Uterus (tissue), 3 donors: ENCODE measurements at regions not wholly inside any gene's neighbourhood (a gene's known extent, or its start where the extent isn't known, plus 50 kb on each side); places are given as distances from the start of the nearest gene placed in this dataset.

ENCODE experiments used
- DNase-seq, 2 donors: peaks; one replicate each; pipeline ENCODE4 v3.0.0-alpha.2; 2019 to 2020
- H3K27ac ChIP-seq, 2 donors: fragments of 200-600 bp; sonication (generic); 1 replicate in 1 of 2; 2 replicates in 1 of 2; pipeline ENCODE4 v1.5.1; 2016 to 2018
- H3K27me3 ChIP-seq, 2 donors: fragments of 200-600 bp; sonication (generic); one replicate each; pipeline ENCODE4 v1.5.1; 2018 to 2019; ENCODE audit warnings: control low read depth in 1 of 2
- H3K36me3 ChIP-seq, 2 donors: fragments of 200-600 bp; sonication (generic); one replicate each; pipeline ENCODE4 v1.5.1; 2019; ENCODE audit warnings: control low read depth in 1 of 2
- H3K4me1 ChIP-seq, 2 donors: fragments of 200-600 bp; sonication (generic); one replicate each; pipeline ENCODE4 v1.5.1; 2018 to 2019; ENCODE audit warnings: control low read depth in 1 of 2
- H3K4me3 ChIP-seq, 2 donors: fragments of 200-600 bp; sonication (generic); 1 replicate in 1 of 2; 2 replicates in 1 of 2; pipeline ENCODE4 v1.5.1; 2018 to 2019; ENCODE audit warnings: mild to moderate bottlenecking in 1 of 2
- H3K9me3 ChIP-seq, 2 donors: fragments of 200-600 bp; sonication (generic); one replicate each; pipeline ENCODE4 v1.5.1; 2019; ENCODE audit warnings: control low read depth in 1 of 2
- POLR2A ChIP-seq, 2 donors: fragments of 450-650 bp; IDR thresholded peaks; one replicate each; pipeline ENCODE4 v1.6.1; 2016; ENCODE audit warnings: antibody characterized with exemption in 2 of 2, mild to moderate bottlenecking in 1 of 2, moderate library complexity in 1 of 2
- intact Hi-C: fragments of 100-400 bp; cut with DNase I; formaldehyde crosslinking; loops from one replicate; pipeline ENCODE4 v1.15.1; 2023; ENCODE audit warnings: low total_unique reads
- TF ChIP-seq, protein P1 (sequence below), 4 experiments: fragments of 200-600 bp in 2 of 4; fragments of 450-650 bp in 2 of 4; sonication (generic) in 2 of 4; IDR thresholded peaks; one replicate each; pipeline ENCODE4 v1.5.1; 2016 to 2019; ENCODE audit warnings: antibody characterized with exemption in 4 of 4, mild to moderate bottlenecking in 2 of 4, moderate library complexity in 1 of 4
- donor health status: DM: yes; HTN: yes; CAD: no.

DNA sequence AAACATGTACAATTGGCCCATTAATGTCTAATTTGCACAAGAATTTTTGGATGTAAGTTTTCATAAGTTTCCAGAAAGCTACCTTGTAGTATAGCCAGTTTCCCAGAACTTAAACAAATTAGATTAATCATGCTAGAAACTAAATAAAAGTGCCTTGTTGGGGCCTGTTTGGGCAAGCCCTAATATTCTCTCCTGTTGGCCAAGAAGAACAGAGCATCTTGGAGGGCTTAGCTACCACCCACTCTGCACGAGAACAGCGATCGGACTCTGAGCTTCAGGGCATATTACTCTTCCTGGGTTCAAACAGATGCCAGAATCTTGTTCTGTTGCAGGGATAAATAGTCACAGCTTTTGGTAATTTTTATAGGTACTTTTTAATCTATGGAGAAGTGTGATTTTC lies 88.2 kb downstream of the GAS1 start:
- H3K4me3 ChIP-seq = no peak overlapping the region
- peaks cover 0 to 9% of the 10 kb centered on the region in 2 donors for H3K4me1 ChIP-seq
- intact Hi-C loops = no loop called here
- DNase-seq = no peak
- H3K9me3 ChIP-seq = no peaks in the 10 kb centered on the region
- TF ChIP-seq, protein P1, sequence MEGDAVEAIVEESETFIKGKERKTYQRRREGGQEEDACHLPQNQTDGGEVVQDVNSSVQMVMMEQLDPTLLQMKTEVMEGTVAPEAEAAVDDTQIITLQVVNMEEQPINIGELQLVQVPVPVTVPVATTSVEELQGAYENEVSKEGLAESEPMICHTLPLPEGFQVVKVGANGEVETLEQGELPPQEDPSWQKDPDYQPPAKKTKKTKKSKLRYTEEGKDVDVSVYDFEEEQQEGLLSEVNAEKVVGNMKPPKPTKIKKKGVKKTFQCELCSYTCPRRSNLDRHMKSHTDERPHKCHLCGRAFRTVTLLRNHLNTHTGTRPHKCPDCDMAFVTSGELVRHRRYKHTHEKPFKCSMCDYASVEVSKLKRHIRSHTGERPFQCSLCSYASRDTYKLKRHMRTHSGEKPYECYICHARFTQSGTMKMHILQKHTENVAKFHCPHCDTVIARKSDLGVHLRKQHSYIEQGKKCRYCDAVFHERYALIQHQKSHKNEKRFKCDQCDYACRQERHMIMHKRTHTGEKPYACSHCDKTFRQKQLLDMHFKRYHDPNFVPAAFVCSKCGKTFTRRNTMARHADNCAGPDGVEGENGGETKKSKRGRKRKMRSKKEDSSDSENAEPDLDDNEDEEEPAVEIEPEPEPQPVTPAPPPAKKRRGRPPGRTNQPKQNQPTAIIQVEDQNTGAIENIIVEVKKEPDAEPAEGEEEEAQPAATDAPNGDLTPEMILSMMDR (IDR thresholded peaks at IDR 0.05) = no peak
- TF ChIP-seq POLR2A (IDR thresholded peaks at IDR 0.05) = no peak
- no peaks in the 10 kb centered on the region for H3K36me3 ChIP-seq
- H3K27ac ChIP-seq = no peak overlapping the region
- H3K27me3 ChIP-seq = no peaks in the 10 kb centered on the region

GRCh38 chr9:86858009-86858408 lies 89.3 kb downstream of the GAS1 start:
- Histone ChIP-seq H3K36me3 (no peaks in the 10 kb centered on the region), H3K27ac (no peak overlapping the region), H3K9me3 (no peaks in the 10 kb centered on the region), H3K27me3 (no peaks in the 10 kb centered on the region), H3K4me3 (no peak overlapping the region), H3K4me1 (peaks cover 0 to 9% of the 10 kb centered on the region in 2 donors)
- no peak for DNase-seq
- TF ChIP-seq, protein P1 (IDR thresholded peaks at IDR 0.05) = no peak
- TF ChIP-seq POLR2A (IDR thresholded peaks at IDR 0.05) = no peak
- intact Hi-C loops = no loop called here

DNA sequence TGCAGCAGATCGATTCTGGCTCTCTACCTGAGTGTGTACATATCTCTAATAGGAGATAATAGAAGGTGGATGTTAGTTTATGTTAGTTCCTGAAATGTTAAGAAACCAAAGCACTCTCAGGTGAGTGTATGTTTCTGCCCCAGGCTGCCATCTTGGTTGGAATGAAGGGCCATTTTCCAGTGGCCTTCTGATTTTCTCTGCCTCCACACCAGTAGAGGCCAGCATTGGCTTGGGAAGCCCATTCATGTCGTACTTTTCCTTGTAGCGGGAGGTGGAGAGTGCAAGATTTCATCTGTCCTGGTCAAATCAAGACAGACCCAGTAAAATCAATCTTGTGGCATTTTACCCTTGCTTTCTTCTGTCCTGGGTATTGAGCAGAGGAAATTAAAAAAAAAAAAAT lies 91.0 kb downstream of the GAS1 start:
- no peak overlapping the region for H3K4me3 ChIP-seq
- intact Hi-C loops = no loop called here
- H3K27ac ChIP-seq = no peak overlapping the region
- no peaks in the 10 kb centered on the region for H3K36me3 ChIP-seq
- DNase-seq = no peak
- TF ChIP-seq, protein P1 (IDR thresholded peaks at IDR 0.05) = no peak
- TF ChIP-seq POLR2A (IDR thresholded peaks at IDR 0.05) = no peak
- H3K9me3 ChIP-seq = no peaks in the 10 kb centered on the region
- H3K27me3 ChIP-seq = no peaks in the 10 kb centered on the region
- H3K4me1 ChIP-seq = peaks cover 0 to 9% of the 10 kb centered on the region in 2 donors

DNA sequence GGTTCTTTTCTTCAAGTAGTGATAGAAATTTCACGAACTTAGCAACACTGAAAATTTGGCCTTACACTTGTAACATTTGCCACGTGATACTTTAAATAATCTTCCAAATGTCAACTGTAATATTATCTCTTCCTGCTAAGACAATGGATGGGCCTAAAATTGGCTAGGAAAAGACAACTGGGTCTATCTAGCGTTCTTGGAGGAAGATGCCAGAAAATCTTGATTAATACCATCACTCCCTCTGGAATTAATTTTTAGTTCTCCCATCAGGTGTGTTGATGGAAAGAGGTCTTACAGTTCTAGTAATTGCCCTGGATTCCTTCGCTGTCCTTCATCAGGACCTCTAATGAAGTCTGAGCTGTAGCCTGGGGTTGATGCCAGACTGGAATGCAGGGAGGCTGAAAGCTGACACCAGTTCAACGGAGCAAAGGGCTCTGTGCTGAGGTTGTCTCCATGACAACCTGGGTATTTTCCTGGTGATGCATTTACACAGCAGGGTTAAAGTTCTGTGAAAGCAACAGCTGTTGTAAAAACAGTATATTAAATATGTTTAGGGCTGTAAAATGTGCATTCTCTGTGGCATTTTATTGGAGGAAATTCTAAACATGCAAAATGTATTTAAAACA lies 92.3 kb downstream of the GAS1 start:
- no peaks in the 10 kb centered on the region for H3K36me3 ChIP-seq
- no peak for TF ChIP-seq POLR2A (IDR thresholded peaks at IDR 0.05)
- TF ChIP-seq, protein P1 (IDR thresholded peaks at IDR 0.05) = no peak
- H3K27ac ChIP-seq = peak overlapping the region; percentile 1 to 53
- H3K9me3 ChIP-seq = no peaks in the 10 kb centered on the region
- peak; percentile 46 to 64 for DNase-seq
- peaks cover 0 to 9% of the 10 kb centered on the region in 2 donors for H3K4me1 ChIP-seq
- H3K4me3 ChIP-seq = no peak overlapping the region
- intact Hi-C loops = no loop called here
- no peaks in the 10 kb centered on the region for H3K27me3 ChIP-seq

DNA sequence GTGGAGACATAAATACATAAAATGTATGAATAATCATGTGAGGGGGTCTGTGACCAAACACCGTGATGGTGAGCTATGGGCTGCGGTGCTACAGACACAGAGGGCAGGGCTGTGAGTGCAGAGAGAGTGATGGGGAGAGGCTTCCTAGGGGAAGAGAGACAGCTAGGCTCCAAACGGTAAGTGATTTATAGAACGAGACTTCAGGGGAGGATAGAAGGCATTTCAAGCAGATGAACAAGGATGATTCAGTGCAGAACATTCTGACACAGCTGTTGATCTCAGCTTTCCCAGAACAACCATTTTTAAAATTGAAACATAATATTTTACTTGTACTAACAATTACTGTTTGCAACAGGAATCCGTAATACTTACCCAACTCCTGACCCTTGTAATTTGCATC lies 100.7 kb downstream of the GAS1 start:
- intact Hi-C loops = no loop called here

More for the DNA sequence above, 100.7 kb downstream of the GAS1 start:
- Histone ChIP-seq H3K27ac (peak overlapping the region; percentile 50 to 66), H3K9me3 (no peaks in the 10 kb centered on the region), H3K4me3 (no peak overlapping the region), H3K27me3 (no peaks in the 10 kb centered on the region), H3K4me1 (peaks cover 0 to 6% of the 10 kb centered on the region in 2 donors), H3K36me3 (no peaks in the 10 kb centered on the region)
- TF ChIP-seq POLR2A (IDR thresholded peaks at IDR 0.05) = no peak
- TF ChIP-seq, protein P1 (IDR thresholded peaks at IDR 0.05) = no peak
- no peak for DNase-seq
